Neural progenitor cell (in vitro differentiated cells): ENCODE measurements at regions not wholly inside any gene's neighbourhood (a gene's known extent, or its start where the extent isn't known, plus 50 kb on each side); places are given as distances from the start of the nearest gene placed in this dataset.

Experiments used
- EZH2 ChIP-seq: fragments of 200-600 bp; sonication (generic); IDR thresholded peaks from 2 replicates; pipeline ENCODE4 v1.6.1; 2017; ENCODE audit warnings: antibody characterized with exemption, mild to moderate bottlenecking, moderate library complexity
- EZH2phosphoT487 ChIP-seq: fragments of 200-600 bp; sonication (generic); IDR thresholded peaks from 2 replicates; pipeline ENCODE4 v1.6.1; 2017; ENCODE audit warnings: antibody characterized with exemption
- TF ChIP-seq, protein P1 (sequence below): fragments of 200-600 bp; sonication (generic); IDR thresholded peaks from 2 replicates; pipeline ENCODE4 v1.5.1; 2017; ENCODE audit warnings: antibody characterized with exemption, mild to moderate bottlenecking

DNA sequence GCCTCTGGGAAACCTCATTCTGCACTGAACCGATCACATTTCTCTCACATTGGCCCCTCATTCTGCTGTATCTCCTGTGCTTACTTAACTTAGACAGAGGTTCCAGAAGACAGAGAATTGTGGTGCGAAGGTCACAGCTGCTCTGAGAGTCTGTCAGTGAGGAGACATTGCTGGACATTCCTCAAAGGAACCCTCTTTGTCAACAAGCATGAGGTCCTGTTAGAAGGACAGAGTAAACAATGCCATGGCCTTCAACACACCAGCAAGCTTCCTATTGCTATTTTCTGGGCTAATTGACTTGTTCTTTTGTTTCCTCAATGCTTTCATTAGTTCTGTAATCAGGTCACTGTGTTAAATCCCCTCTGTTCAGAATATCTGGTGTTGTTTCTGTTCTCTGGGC lies 109.3 kb upstream of the FZD8 start:
- TF ChIP-seq, protein P1, sequence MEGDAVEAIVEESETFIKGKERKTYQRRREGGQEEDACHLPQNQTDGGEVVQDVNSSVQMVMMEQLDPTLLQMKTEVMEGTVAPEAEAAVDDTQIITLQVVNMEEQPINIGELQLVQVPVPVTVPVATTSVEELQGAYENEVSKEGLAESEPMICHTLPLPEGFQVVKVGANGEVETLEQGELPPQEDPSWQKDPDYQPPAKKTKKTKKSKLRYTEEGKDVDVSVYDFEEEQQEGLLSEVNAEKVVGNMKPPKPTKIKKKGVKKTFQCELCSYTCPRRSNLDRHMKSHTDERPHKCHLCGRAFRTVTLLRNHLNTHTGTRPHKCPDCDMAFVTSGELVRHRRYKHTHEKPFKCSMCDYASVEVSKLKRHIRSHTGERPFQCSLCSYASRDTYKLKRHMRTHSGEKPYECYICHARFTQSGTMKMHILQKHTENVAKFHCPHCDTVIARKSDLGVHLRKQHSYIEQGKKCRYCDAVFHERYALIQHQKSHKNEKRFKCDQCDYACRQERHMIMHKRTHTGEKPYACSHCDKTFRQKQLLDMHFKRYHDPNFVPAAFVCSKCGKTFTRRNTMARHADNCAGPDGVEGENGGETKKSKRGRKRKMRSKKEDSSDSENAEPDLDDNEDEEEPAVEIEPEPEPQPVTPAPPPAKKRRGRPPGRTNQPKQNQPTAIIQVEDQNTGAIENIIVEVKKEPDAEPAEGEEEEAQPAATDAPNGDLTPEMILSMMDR = no peak
- no peak for TF ChIP-seq EZH2phosphoT487
- no peak for TF ChIP-seq EZH2
